Epithelial cell of esophagus (primary cell): ENCODE measurements at regions not wholly inside any gene's neighbourhood (a gene's known extent, or its start where the extent isn't known, plus 50 kb on each side); places are given as distances from the start of the nearest gene placed in this dataset.
"Not testable (repeated sequence)": the region's sequence is repeated elsewhere in the genome, so short reads cannot be mapped to it uniquely, and the experiment has no call there.

ENCODE experiments used
- DNase-seq: peaks from one replicate; pipeline ENCODE4 v3.0.0; 2010; ENCODE audit warnings: low read depth
- H3K4me3 ChIP-seq: 2 replicates; pipeline ENCODE4 v1.5.1; 2011; ENCODE audit warnings: mild to moderate bottlenecking, low read length, control low read depth
- TF ChIP-seq, protein P1 (sequence below): IDR thresholded peaks from 2 replicates; pipeline ENCODE4 v1.5.1; 2011; ENCODE audit warnings: low read depth, mild to moderate bottlenecking, low read length, control low read depth, inconsistent platforms; ENCODE audit not compliant: insufficient read depth; ENCODE audit errors: missing control alignments

GRCh38 chr1:9441451-9442133 lies 97.7 kb upstream of the SLC25A33 start:
- TF ChIP-seq, protein P1, sequence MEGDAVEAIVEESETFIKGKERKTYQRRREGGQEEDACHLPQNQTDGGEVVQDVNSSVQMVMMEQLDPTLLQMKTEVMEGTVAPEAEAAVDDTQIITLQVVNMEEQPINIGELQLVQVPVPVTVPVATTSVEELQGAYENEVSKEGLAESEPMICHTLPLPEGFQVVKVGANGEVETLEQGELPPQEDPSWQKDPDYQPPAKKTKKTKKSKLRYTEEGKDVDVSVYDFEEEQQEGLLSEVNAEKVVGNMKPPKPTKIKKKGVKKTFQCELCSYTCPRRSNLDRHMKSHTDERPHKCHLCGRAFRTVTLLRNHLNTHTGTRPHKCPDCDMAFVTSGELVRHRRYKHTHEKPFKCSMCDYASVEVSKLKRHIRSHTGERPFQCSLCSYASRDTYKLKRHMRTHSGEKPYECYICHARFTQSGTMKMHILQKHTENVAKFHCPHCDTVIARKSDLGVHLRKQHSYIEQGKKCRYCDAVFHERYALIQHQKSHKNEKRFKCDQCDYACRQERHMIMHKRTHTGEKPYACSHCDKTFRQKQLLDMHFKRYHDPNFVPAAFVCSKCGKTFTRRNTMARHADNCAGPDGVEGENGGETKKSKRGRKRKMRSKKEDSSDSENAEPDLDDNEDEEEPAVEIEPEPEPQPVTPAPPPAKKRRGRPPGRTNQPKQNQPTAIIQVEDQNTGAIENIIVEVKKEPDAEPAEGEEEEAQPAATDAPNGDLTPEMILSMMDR = no peak
- DNase-seq = no peak
- H3K4me3 ChIP-seq = no peak overlapping the region

DNA sequence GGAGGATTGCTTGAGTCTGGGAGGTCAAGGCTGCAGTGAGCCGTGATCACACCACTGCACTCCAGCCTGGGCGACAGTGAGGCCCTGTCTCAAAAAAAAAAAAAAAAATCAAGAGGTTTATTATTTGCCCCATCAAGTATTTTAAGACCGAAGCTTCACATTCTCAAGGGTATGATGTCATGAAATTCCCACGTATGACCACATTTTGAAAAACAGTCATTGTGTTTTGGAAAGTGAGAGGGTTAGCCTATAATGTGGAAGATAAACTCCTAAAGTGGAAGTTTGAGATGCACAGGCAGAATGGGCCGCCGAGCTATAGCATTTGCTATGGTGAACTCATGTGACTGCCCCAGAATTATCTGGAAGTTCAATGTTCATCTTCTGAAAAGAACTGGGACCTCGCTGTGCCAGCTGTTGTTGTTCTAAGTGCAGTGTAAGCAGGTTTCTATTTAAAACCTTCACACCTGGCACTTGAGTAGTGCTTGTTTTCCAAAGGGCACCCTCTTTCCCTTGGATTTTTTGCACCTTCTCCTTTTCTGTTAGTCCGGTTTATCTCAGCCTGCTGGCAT lies 96.9 kb upstream of the SLC25A33 start:
- H3K4me3 ChIP-seq = no peak overlapping the region
- TF ChIP-seq, protein P1 = no peak
- DNase-seq = no peak

GRCh38 chr1:9442986-9443385 lies 96.3 kb upstream of the SLC25A33 start:
- TF ChIP-seq, protein P1 = no peak
- DNase-seq = no peak
- H3K4me3 ChIP-seq = no peak overlapping the region

DNA sequence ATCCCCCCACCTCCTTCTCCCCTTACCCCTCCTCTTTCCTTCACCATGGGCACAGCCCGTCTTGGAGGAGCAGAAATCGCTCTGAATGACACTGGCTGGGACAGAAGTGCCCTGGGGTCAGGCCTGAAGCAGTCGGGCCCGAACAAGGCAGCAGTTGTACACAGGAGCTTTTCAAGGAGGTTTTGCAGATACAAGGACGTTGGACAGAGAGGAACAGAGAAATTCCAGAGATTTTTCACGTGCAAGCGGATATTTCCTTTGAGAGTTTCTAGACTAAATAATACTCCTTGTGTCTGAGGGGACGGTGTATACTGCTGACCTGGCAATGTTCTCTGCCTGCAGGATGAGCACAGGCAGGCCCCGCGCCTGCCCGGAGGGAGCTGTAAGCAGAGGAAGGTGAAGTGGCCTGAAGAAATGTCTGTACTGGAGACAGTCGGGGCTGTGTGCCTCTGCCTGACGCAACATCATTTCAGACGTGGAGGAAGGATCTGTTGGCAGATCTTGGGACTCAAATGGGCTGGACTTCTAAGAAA lies 95.3 kb upstream of the SLC25A33 start:
- TF ChIP-seq, protein P1 = no peak
- no peak overlapping the region for H3K4me3 ChIP-seq
- DNase-seq = peak; percentile 93

- TF ChIP-seq, protein P1 = no peak
- H3K4me3 ChIP-seq = no peak overlapping the region
- DNase-seq = peak; percentile 84
Measured at GRCh38 chr1:9444532-9444931, 94.7 kb upstream of the SLC25A33 start.

- H3K4me3 ChIP-seq = not testable (repeated sequence)
Measured at GRCh38 chr1:9445081-9445480, 94.2 kb upstream of the SLC25A33 start.

GRCh38 chr1:9447215-9447960 lies 91.9 kb upstream of the SLC25A33 start:
- H3K4me3 ChIP-seq = no peak overlapping the region
- DNase-seq = no peak
- TF ChIP-seq, protein P1 = no peak

More at GRCh38 chr1:9445081-9445480, 94.2 kb upstream of the SLC25A33 start:
- DNase-seq = not testable (repeated sequence)
